ENCODE measurements at regions not wholly inside any gene's neighbourhood (a gene's known extent, or its start where the extent isn't known, plus 50 kb on each side); places are given as distances from the start of the nearest gene placed in this dataset.

- no peaks in the 10 kb centered on the region for H3K27me3 ChIP-seq (replicated peaks in 1 of 2; ENCODE audit: control insufficient read depth in 2 of 2, insufficient read depth in 2 of 2, low read length in 1 of 2)
- FAIRE-seq (no peak), ATAC-seq (no peak), DNase-seq (ENCODE audit: low read depth, low spot score) (no peak)
- no peak overlapping the region for H3K9ac ChIP-seq (ENCODE audit: control insufficient read depth, insufficient read depth, low read length)
- H3K4me2 ChIP-seq (ENCODE audit: control insufficient read depth, insufficient read depth), result no peak overlapping the region
- ChIA-PET RAD21 (ENCODE audit: unreplicated experiment) (no interaction called here), SMC1A (ENCODE audit: uncharacterized antibody, unreplicated experiment) (interaction anchor here (1.1 to 1.5 kb wide), 2 partner anchors 11 to 14 kb away, joined by 3 to 4 read pairs; no protein-coding TSS in a partner anchor), CTCF (no interaction called here), POLR2A (no interaction called here)
- no peak overlapping the region for H3K27ac ChIP-seq (ENCODE audit: control insufficient read depth, insufficient read depth)
- no peak overlapping the region for H2AFZ ChIP-seq (ENCODE audit: control insufficient read depth, low read depth, low read length)
- TF ChIP-seq E2F4 (IDR thresholded peaks at IDR 0.05; ENCODE audit: low read depth, low read length), result no peak
- TF ChIP-seq SMC3 (IDR thresholded peaks at IDR 0.05; ENCODE audit: borderline replicate concordance, low read length), result no peak
- H4K20me1 ChIP-seq (ENCODE audit: control insufficient read depth, insufficient read depth), result no peaks in the 10 kb centered on the region
- no TSS peak for BruUV-seq (replicated peaks)
- intact Hi-C loops (cut with micrococcal nuclease; ENCODE audit: unreplicated experiment) (no loop called here), in situ Hi-C loops (cut with MboI) (no loop called here)
- H3K36me3 ChIP-seq (ENCODE audit: control insufficient read depth in 2 of 2, insufficient read depth in 2 of 2, low read length in 1 of 2), result no peaks in the 10 kb centered on the region
- WGBS (ENCODE audit: insufficient coverage, insufficient replicate concordance, low lambda C conversion rate, missing lambda C conversion rate), result 0% methylated on average over 1 of the region's 1 CpG
- no peaks in the 10 kb centered on the region for H3K4me1 ChIP-seq (ENCODE audit: control insufficient read depth, insufficient read depth, low read length)
- no peaks in the 10 kb centered on the region for H3K79me2 ChIP-seq (ENCODE audit: control insufficient read depth, insufficient read depth, low read length)
- H3K9me3 ChIP-seq (replicated peaks; ENCODE audit: control insufficient read depth, insufficient read depth, low read length), result no peaks in the 10 kb centered on the region
- H3K4me3 ChIP-seq, result no peak overlapping the region
These were observed 448.1 kb upstream of the DCC start for GRCh38 chr18:51891876-51892275.

- H3K27ac ChIP-seq (ENCODE audit: control insufficient read depth, insufficient read depth), result no peak overlapping the region
- ChIA-PET POLR2A (no interaction called here), RAD21 (ENCODE audit: unreplicated experiment) (interaction anchor here (1.3 kb wide), 1 partner anchor 229 kb away, joined by 4 read pairs; no protein-coding TSS in a partner anchor), CTCF (interaction anchor here (0.9 to 1.6 kb wide), 2 partner anchors 8 to 44 kb away, joined by 3 to 11 read pairs; no protein-coding TSS in a partner anchor), SMC1A (ENCODE audit: uncharacterized antibody, unreplicated experiment) (interaction anchor here (1.1 to 1.3 kb wide), 2 partner anchors 24 to 120 kb away, joined by 3 read pairs; no protein-coding TSS in a partner anchor)
- no peaks in the 10 kb centered on the region for H3K79me2 ChIP-seq (ENCODE audit: control insufficient read depth, insufficient read depth, low read length)
- no TSS peak for BruUV-seq (replicated peaks)
- WGBS (ENCODE audit: insufficient coverage, insufficient replicate concordance, low lambda C conversion rate, missing lambda C conversion rate), result 76% methylated on average over 6 of the region's 6 CpGs
- H4K20me1 ChIP-seq (ENCODE audit: control insufficient read depth, insufficient read depth), result no peaks in the 10 kb centered on the region
- no peak for FAIRE-seq
- DNase-seq (ENCODE audit: low read depth, low spot score), result no peak
- H3K27me3 ChIP-seq (replicated peaks in 1 of 2; ENCODE audit: control insufficient read depth in 2 of 2, insufficient read depth in 2 of 2, low read length in 1 of 2), result no peaks in the 10 kb centered on the region
- H3K36me3 ChIP-seq (ENCODE audit: control insufficient read depth in 2 of 2, insufficient read depth in 2 of 2, low read length in 1 of 2), result no peaks in the 10 kb centered on the region
- in situ Hi-C loops (cut with MboI), result no loop called here
- H3K4me3 ChIP-seq, result no peak overlapping the region
- H3K4me2 ChIP-seq (ENCODE audit: control insufficient read depth, insufficient read depth), result no peak overlapping the region
- no peak overlapping the region for H3K9ac ChIP-seq (ENCODE audit: control insufficient read depth, insufficient read depth, low read length)
- no peak overlapping the region for H2AFZ ChIP-seq (ENCODE audit: control insufficient read depth, low read depth, low read length)
- intact Hi-C loops (cut with micrococcal nuclease; ENCODE audit: unreplicated experiment), result no loop called here
- H3K4me1 ChIP-seq (ENCODE audit: control insufficient read depth, insufficient read depth, low read length), result no peaks in the 10 kb centered on the region
- no peaks in the 10 kb centered on the region for H3K9me3 ChIP-seq (replicated peaks; ENCODE audit: control insufficient read depth, insufficient read depth, low read length)
- no peak for ATAC-seq
- no peak for TF ChIP-seq YBX1 (IDR thresholded peaks at IDR 0.05)
- TF ChIP-seq SMAD1 (IDR thresholded peaks at IDR 0.05; ENCODE audit: low read depth, partially characterized antibody), result no peak
- TF ChIP-seq HCFC1 (IDR thresholded peaks at IDR 0.05; ENCODE audit: low read length), result no peak
- no peak for TF ChIP-seq ESRRA (IDR thresholded peaks at IDR 0.05; ENCODE audit: low read length)
- no peak for TF ChIP-seq ZBTB33 (IDR thresholded peaks at IDR 0.05)
- TF ChIP-seq RUNX3 (IDR thresholded peaks at IDR 0.05; ENCODE audit: low read length), result no peak
- no peak for TF ChIP-seq ZBTB40 (IDR thresholded peaks at IDR 0.05; ENCODE audit: borderline replicate concordance)
- TF ChIP-seq ZNF622 (IDR thresholded peaks at IDR 0.05), result no peak
- no peak for TF ChIP-seq TARDBP (IDR thresholded peaks at IDR 0.05; ENCODE audit: borderline replicate concordance)
- TF ChIP-seq POLR2A (IDR thresholded peaks at IDR 0.05; ENCODE audit: low read depth, low read length), result no peak
- TF ChIP-seq SUPT20H (IDR thresholded peaks at IDR 0.05; ENCODE audit: borderline replicate concordance, control insufficient read depth, low read depth, low read length), result no peak
These were observed 442.1 kb upstream of the DCC start for GRCh38 chr18:51897884-51898283.

Measured in GM12878 (cell line).